ENCODE measurements at regions not wholly inside any gene's neighbourhood (a gene's known extent, or its start where the extent isn't known, plus 50 kb on each side); places are given as distances from the start of the nearest gene placed in this dataset.

- no peak for TF ChIP-seq EZH2phosphoT487 (IDR thresholded peaks at IDR 0.05; ENCODE audit: low read depth, severe bottlenecking, unreplicated experiment)
- TF ChIP-seq, protein P1, sequence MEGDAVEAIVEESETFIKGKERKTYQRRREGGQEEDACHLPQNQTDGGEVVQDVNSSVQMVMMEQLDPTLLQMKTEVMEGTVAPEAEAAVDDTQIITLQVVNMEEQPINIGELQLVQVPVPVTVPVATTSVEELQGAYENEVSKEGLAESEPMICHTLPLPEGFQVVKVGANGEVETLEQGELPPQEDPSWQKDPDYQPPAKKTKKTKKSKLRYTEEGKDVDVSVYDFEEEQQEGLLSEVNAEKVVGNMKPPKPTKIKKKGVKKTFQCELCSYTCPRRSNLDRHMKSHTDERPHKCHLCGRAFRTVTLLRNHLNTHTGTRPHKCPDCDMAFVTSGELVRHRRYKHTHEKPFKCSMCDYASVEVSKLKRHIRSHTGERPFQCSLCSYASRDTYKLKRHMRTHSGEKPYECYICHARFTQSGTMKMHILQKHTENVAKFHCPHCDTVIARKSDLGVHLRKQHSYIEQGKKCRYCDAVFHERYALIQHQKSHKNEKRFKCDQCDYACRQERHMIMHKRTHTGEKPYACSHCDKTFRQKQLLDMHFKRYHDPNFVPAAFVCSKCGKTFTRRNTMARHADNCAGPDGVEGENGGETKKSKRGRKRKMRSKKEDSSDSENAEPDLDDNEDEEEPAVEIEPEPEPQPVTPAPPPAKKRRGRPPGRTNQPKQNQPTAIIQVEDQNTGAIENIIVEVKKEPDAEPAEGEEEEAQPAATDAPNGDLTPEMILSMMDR (IDR thresholded peaks at IDR 0.05; ENCODE audit: poor library complexity) = no peak
Measured at GRCh38 chr10:129339191-129339590, 127.8 kb upstream of the MGMT start.
